ENCODE measurements at regions not wholly inside any gene's neighbourhood (a gene's known extent, or its start where the extent isn't known, plus 50 kb on each side); places are given as distances from the start of the nearest gene placed in this dataset.

- no peak overlapping the region for H3K4me3 ChIP-seq (ENCODE audit: low read depth, low read length)
- no peak for TF ChIP-seq CTCF (IDR thresholded peaks at IDR 0.05; ENCODE audit: borderline replicate concordance, insufficient read depth, low read depth, low read length)
Measured at GRCh38 chr1:187961895-187962294, 1133.1 kb downstream of the PLA2G4A start.

- TF ChIP-seq CTCF (IDR thresholded peaks at IDR 0.05; ENCODE audit: borderline replicate concordance, insufficient read depth, low read depth, low read length), result no peak
- H3K4me3 ChIP-seq (ENCODE audit: low read depth, low read length), result no peak overlapping the region
Measured at GRCh38 chr1:187971851-187972250, 1143.1 kb downstream of the PLA2G4A start.

DNA sequence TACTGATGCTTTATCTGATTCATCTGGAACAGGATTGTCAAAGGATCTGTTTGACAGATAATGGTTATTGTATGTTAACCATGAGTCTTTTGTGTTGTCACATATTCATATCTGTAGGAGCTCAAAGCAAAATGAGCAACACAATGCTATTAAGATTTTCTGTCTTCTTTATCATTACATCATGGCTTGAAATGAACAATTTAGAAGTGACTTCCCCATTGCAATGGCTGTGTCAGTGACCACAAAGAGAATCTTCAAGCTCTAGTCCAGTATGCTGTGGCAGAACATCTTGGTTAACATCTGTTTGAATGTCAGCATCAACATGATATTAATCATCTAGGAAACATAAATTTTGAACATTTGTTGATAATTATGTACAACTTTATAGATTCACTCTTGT is 1148.5 kb downstream of the PLA2G4A start:
- no peak for TF ChIP-seq CTCF (IDR thresholded peaks at IDR 0.05; ENCODE audit: borderline replicate concordance, insufficient read depth, low read depth, low read length)

GRCh38 chr1:187985145-187985896 is 1156.6 kb downstream of the PLA2G4A start:
- H3K4me3 ChIP-seq (ENCODE audit: low read depth, low read length), result no peak overlapping the region

More for the DNA sequence above, 1148.5 kb downstream of the PLA2G4A start:
- no peak overlapping the region for H3K4me3 ChIP-seq (ENCODE audit: low read depth, low read length)

GRCh38 chr1:187985897-187986654 is 1157.3 kb downstream of the PLA2G4A start:
- TF ChIP-seq CTCF (IDR thresholded peaks at IDR 0.05; ENCODE audit: borderline replicate concordance, insufficient read depth, low read depth, low read length), result no peak
- H3K4me3 ChIP-seq (ENCODE audit: low read depth, low read length), result no peak overlapping the region

More at GRCh38 chr1:187985145-187985896, 1156.6 kb downstream of the PLA2G4A start:
- TF ChIP-seq CTCF (IDR thresholded peaks at IDR 0.05; ENCODE audit: borderline replicate concordance, insufficient read depth, low read depth, low read length), result no peak

DNA sequence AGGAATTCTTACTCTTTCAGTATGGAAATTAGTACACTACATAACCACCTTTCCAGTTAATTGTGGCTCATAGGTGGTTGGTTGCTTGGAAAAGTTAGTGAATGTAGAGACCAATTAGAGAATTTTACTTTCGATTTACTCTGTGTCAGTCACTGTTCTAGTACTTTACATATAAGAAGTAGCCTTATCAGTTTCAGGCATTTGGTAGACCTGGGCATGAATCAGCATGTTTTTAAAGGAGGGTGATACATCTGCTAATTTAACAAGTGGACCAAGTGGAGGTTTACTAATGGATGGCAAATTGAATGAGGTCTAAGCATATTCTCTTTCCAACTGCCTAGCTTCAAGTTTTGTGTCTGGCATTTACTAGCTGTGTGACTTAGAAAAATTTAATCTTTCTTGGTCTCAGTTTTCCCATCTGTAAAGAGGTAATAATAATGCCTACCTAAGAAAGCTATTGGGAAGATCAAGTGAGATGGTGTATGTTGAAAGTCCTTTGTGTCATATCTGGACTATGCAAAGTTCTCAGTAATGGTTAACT is 1158.6 kb downstream of the PLA2G4A start:
- TF ChIP-seq CTCF (IDR thresholded peaks at IDR 0.05; ENCODE audit: borderline replicate concordance, insufficient read depth, low read depth, low read length), result no peak
- no peak overlapping the region for H3K4me3 ChIP-seq (ENCODE audit: low read depth, low read length)

All from GM12875 (cell line).